DND-41 (cell line): ENCODE measurements at regions not wholly inside any gene's neighbourhood (a gene's known extent, or its start where the extent isn't known, plus 50 kb on each side); places are given as distances from the start of the nearest gene placed in this dataset.

ENCODE experiments used
- EZH2 ChIP-seq: IDR thresholded peaks from 3 replicates; pipeline ENCODE4 v1.6.1; 2012; ENCODE audit warnings: borderline replicate concordance, low read depth, mild to moderate bottlenecking, moderate library complexity, low read length, inconsistent platforms; ENCODE audit not compliant: severe bottlenecking
- TF ChIP-seq, protein P1 (sequence below): IDR thresholded peaks from 2 replicates; pipeline ENCODE4 v1.5.1; 2012; ENCODE audit warnings: borderline replicate concordance, low read length, moderate library complexity, mild to moderate bottlenecking; ENCODE audit not compliant: poor library complexity, severe bottlenecking; ENCODE audit errors: extremely low read depth

GRCh38 chr20:39702701-39703349, 740.7 kb downstream of the DHX35 start:
- TF ChIP-seq, protein P1, sequence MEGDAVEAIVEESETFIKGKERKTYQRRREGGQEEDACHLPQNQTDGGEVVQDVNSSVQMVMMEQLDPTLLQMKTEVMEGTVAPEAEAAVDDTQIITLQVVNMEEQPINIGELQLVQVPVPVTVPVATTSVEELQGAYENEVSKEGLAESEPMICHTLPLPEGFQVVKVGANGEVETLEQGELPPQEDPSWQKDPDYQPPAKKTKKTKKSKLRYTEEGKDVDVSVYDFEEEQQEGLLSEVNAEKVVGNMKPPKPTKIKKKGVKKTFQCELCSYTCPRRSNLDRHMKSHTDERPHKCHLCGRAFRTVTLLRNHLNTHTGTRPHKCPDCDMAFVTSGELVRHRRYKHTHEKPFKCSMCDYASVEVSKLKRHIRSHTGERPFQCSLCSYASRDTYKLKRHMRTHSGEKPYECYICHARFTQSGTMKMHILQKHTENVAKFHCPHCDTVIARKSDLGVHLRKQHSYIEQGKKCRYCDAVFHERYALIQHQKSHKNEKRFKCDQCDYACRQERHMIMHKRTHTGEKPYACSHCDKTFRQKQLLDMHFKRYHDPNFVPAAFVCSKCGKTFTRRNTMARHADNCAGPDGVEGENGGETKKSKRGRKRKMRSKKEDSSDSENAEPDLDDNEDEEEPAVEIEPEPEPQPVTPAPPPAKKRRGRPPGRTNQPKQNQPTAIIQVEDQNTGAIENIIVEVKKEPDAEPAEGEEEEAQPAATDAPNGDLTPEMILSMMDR = no peak
- no peak for TF ChIP-seq EZH2
